OCI-M2 (cell line): ENCODE measurements at regions not wholly inside any gene's neighbourhood (a gene's known extent, or its start where the extent isn't known, plus 50 kb on each side); places are given as distances from the start of the nearest gene placed in this dataset.

ENCODE experiments used
- DNase-seq: peaks from one replicate; lab custom pipeline; 2025; ENCODE audit not compliant: unreplicated experiment; lab: John Stamatoyannopoulos, UW

- no peak for DNase-seq
These were observed 94.6 kb upstream of the FAM47C start for GRCh38 chrX:36913551-36913950.

- no peak for DNase-seq
These were observed 91.2 kb upstream of the FAM47C start for GRCh38 chrX:36916941-36917340.

DNA sequence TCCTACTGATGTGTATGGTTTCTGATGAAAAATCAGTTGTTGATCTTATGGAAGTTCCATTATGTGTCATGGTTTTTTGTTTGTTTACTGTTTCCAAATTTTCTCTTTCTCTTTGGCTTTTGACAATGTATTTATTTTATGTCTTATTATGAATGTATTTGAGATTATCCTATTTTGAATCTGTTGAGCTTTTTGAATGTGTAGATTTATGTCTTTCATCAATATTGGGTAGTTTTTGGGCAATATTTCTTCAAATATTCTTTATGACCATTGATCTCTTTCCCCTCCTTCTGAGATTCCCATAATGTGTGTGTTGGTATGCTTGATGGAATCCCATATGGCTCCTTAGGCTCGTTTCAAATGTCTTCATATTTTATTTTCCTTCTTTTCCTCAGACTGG, 80.5 kb upstream of the FAM47C start:
- no peak for DNase-seq

GRCh38 chrX:36930491-36930890, 77.7 kb upstream of the FAM47C start:
- DNase-seq, result no peak

DNA sequence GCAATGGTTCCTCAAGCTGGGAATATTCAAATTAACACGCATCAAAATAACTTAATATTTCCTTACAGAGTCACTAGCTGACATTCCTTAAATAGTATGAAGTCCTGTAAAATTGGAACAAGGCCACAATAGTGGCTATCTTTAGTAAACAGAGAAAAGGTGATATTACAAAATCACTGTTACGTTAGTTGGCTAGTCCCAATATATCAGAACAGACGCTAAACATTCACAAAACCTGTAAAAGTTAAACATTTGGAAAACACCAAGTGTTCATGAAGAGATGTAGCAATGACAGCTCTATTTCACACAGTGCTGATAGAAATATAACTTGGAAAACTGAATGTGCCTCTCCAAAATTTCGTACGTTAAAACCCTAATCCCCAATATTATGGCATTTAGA, 61.0 kb upstream of the FAM47C start:
- DNase-seq, result no peak

DNA sequence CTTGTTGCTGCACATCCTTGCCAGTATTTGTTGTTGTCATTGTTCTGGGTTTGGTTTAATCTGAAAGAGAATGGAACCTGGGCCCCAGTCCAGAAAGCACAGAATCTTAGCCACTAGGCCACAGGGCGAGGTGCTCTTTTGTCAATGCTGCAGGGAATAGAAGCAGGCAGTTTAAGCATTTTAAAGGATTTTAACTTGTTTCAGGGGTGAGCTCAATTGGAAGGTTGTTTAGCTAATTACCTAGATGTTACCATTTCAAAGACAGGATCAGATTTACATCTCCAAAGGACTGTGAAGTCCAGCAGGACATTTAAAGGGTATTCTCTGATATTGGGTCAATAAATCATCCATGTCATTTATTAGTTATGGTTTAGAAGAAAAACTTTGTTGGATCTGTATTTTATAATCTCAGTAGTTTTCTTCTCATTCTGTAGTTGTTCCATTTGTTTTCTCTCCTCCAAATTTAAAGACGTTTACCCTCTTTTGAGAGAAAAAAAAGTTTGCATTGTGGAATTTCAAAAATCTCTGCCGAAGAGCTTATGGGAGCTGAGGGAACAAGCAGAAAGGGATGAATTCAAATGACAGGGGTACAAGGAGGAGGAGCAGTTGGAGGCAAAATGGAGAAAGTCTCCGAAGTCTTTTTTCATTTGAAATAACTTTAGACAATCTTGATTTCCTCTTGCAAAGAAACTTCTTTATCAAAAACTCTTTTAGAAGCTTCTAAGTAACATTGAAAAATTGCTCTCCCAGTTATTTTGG, 57.5 kb upstream of the FAM47C start:
- no peak for DNase-seq

DNA sequence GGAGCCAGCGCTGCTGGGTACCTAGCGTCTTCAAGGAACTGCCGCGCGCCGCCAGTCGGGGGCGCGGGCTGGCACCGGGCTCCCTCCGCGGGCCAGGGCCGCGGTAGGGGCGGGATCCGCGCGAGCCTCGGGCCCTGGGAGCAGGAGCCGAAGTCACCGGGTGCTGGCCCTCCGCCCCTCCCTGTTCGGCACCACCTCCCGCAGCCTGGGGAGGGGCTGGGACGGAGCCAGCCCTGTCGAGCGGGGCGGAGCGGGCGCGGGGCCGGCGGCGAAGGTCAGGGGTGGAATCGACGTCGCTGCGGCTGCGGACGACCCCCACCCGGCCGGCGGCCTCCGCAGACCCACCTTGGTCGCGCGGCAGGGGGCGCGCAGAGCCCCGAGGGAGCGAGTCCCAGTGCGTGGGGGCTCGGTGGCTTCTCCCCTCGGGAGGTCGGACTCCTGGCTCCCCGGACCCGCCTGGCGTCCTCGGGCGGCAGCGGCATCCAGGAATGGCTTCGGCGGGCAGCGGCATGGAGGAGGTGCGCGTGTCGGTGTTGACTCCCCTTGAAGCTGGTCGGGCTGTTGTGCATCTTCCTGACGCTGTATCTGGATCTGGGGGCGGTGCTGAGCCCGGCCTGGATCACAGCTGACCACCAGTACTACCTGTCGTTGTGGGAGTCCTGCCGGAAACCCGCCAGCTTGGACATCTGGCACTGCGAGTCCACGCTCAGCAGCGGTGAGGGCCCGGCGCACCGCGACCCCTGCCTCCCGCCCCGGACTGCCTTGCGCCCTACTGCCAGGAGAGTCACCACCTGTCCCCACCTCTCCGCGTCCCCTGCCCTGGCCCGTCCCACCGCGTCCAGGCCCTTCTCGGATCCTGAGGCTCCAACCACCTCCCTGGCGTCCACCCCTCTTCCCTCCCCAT, 50.5 kb upstream of the FAM47C start:
- DNase-seq, result no peak
